T47D (cell line): ENCODE measurements at regions not wholly inside any gene's neighbourhood (a gene's known extent, or its start where the extent isn't known, plus 50 kb on each side); places are given as distances from the start of the nearest gene placed in this dataset.

Experiments
- DNase-seq, 2 experiments: peaks; one replicate each; pipeline versions ENCODE4 v3.0.0 to v3.0.0-alpha.2; 2011 to 2012; ENCODE audit warnings: low read depth in 1 of 2, low spot score in 1 of 2
- JUND ChIP-seq: IDR thresholded peaks from 2 replicates; pipeline ENCODE4 v1.6.1; 2012; ENCODE audit warnings: low read depth
- in situ Hi-C: cut with HindIII; loops from 2 replicates; pipeline ENCODE4 v1.10.0; 2016; ENCODE audit warnings: low sequenced_read_pairs, low pct_unique_long_range_greater_than_20kb

GRCh38 chr7:114843102-114843501 lies 78.8 kb upstream of the MDFIC start:
- TF ChIP-seq JUND, result no peak
- in situ Hi-C loops, result no loop called here
- no peak for DNase-seq

GRCh38 chr7:114851406-114852061 lies 70.4 kb upstream of the MDFIC start:
- DNase-seq, result no peak
- in situ Hi-C loops, result no loop called here
- TF ChIP-seq JUND, result no peak

GRCh38 chr7:114852293-114852692 lies 69.6 kb upstream of the MDFIC start:
- TF ChIP-seq JUND, result no peak
- in situ Hi-C loops, result no loop called here
- no peak for DNase-seq

GRCh38 chr7:114853189-114853588 lies 68.7 kb upstream of the MDFIC start:
- DNase-seq, result no peak
- in situ Hi-C loops, result no loop called here
- TF ChIP-seq JUND, result no peak

GRCh38 chr7:114854369-114854768 lies 67.5 kb upstream of the MDFIC start:
- in situ Hi-C loops, result no loop called here
- TF ChIP-seq JUND, result no peak
- DNase-seq, result no peak

GRCh38 chr7:114856625-114857024 lies 65.3 kb upstream of the MDFIC start:
- DNase-seq, result no peak
- in situ Hi-C loops, result no loop called here
- no peak for TF ChIP-seq JUND

- no peak for DNase-seq
- no peak for TF ChIP-seq JUND
- in situ Hi-C loops, result no loop called here
These were observed 64.3 kb upstream of the MDFIC start for GRCh38 chr7:114857605-114858004.

- in situ Hi-C loops, result no loop called here
- TF ChIP-seq JUND, result no peak
- DNase-seq, result no peak
These were observed 62.4 kb upstream of the MDFIC start for GRCh38 chr7:114859477-114859876.

GRCh38 chr7:114860206-114860605 lies 61.7 kb upstream of the MDFIC start:
- in situ Hi-C loops, result no loop called here
- no peak for DNase-seq
- TF ChIP-seq JUND, result no peak

- no peak for DNase-seq
- in situ Hi-C loops, result no loop called here
- TF ChIP-seq JUND, result no peak
These were observed 59.5 kb upstream of the MDFIC start for GRCh38 chr7:114862406-114862805.

- no peak for DNase-seq
- no peak for TF ChIP-seq JUND
- in situ Hi-C loops, result no loop called here
These were observed 57.6 kb upstream of the MDFIC start for GRCh38 chr7:114864278-114864677.

GRCh38 chr7:114865564-114865963 lies 56.3 kb upstream of the MDFIC start:
- TF ChIP-seq JUND, result no peak
- peak; percentile 13 to 71 for DNase-seq
- in situ Hi-C loops, result no loop called here
